ENCODE measurements at regions not wholly inside any gene's neighbourhood (a gene's known extent, or its start where the extent isn't known, plus 50 kb on each side); places are given as distances from the start of the nearest gene placed in this dataset.

DNA sequence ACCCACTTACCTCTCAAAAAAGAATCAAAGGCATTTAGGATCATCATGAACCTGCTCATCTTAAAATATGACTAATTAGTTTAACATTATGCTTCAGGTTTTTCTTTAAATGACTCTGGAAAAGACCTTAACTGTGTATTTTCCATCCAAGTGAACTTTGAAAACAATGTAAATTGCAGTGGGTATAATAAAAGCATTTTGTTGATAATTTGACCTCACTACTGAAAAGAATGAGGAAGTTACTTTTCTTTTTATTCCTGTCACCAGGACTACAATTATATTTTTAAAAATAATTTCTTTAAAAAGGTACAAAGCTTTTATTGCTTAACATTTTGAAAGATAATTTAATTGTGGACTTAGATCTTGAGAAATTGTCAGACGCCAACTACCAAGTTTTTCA, 249.9 kb downstream of the ALX1 start:
- no peak for TF ChIP-seq CTCF (IDR thresholded peaks at IDR 0.05; ENCODE audit: control insufficient read depth, insufficient read depth, low read depth, low read length, missing control alignments)
- DNase-seq (ENCODE audit: low read depth): no peak
- no peak overlapping the region for H3K4me3 ChIP-seq (ENCODE audit: control insufficient read depth, low read depth, low read length)

DNA sequence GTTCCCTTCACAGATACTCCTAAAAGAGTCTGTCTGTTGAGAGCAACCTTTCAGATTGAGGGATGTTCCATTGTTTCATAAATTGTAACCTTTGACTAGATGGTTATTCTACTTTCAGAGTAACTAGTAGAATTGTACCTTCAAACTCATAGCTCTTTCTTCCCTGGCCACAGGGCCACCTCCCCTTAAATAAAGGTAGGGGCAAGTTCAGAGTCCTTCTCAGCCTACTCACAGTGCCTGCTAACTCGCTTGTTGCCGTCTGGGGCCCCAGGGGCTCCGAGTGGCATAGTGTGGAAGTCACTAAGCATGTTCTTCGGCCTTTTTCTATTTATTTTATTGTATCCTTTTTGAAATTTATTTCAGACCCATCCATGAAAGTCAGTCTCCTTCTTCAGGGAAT, 250.4 kb downstream of the ALX1 start:
- no peak for DNase-seq (ENCODE audit: low read depth)
- no peak for TF ChIP-seq CTCF (IDR thresholded peaks at IDR 0.05; ENCODE audit: control insufficient read depth, insufficient read depth, low read depth, low read length, missing control alignments)
- H3K4me3 ChIP-seq (ENCODE audit: control insufficient read depth, low read depth, low read length): no peak overlapping the region

DNA sequence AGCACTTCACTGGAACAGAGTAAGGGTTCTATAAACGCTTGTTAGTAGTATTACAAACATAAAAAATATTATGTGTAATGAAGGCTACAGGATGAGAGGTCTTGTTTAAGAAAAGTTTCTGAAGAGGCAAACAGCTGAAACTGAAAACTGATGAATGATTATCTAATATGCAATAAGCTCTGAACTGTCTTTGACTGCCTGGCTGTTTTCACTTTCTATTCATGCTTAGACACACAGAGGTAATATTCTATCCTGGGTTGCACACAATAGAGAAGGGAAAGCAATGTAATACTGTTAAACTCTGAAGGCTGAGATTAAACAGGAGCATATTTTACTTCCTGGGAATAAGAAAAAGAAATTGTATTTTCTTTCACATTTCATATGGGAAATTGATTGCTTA, 251.3 kb downstream of the ALX1 start:
- no peak overlapping the region for H3K4me3 ChIP-seq (ENCODE audit: control insufficient read depth, low read depth, low read length)
- no peak for TF ChIP-seq CTCF (IDR thresholded peaks at IDR 0.05; ENCODE audit: control insufficient read depth, insufficient read depth, low read depth, low read length, missing control alignments)
- no peak for DNase-seq (ENCODE audit: low read depth)

- H3K4me3 ChIP-seq (ENCODE audit: control insufficient read depth, low read depth, low read length): no peak overlapping the region
- TF ChIP-seq CTCF (IDR thresholded peaks at IDR 0.05; ENCODE audit: control insufficient read depth, insufficient read depth, low read depth, low read length, missing control alignments): no peak
- no peak for DNase-seq (ENCODE audit: low read depth)
Observed at GRCh38 chr12:85549640-85550039, 269.6 kb downstream of the ALX1 start.

DNA sequence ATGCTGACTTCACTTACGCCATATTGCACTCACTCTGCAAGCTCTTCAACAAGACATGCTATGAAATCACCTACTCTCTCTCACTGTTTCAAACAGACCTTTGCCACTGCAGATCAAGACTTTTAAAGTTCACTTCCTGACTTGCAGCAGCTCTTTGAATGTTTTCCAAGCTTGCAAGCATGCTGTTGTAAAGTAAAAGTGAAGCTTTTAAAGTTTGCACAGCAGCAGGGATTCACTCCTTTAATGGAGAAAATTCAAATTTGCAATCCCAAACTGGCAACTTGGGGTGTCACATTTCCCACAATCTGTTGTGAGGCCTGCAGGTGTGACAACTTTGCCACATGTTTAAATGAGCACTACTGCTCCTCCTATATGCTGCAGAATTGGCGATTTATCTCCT, 270.9 kb downstream of the ALX1 start:
- TF ChIP-seq CTCF (IDR thresholded peaks at IDR 0.05; ENCODE audit: control insufficient read depth, insufficient read depth, low read depth, low read length, missing control alignments): no peak
- no peak overlapping the region for H3K4me3 ChIP-seq (ENCODE audit: control insufficient read depth, low read depth, low read length)
- no peak for DNase-seq (ENCODE audit: low read depth)

DNA sequence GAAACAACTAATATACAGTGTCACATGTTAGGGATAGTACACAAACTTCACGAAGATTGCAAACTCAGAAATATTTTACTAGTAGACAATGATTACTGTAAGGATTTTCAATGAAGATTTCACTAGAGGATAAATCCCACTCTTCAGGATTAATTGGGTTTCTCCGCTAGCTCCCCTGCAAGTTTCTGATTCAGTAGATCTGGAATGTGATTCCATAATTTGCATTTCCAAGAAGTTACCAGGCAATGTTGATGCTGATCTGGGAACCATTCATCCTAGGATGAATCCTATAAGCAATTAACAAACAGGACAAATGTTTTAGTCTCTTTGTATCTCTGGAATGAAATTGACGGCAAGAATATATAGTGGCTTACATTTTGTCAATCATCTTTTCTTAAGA, 272.4 kb downstream of the ALX1 start:
- no peak overlapping the region for H3K4me3 ChIP-seq (ENCODE audit: control insufficient read depth, low read depth, low read length)
- DNase-seq (ENCODE audit: low read depth): no peak
- no peak for TF ChIP-seq CTCF (IDR thresholded peaks at IDR 0.05; ENCODE audit: control insufficient read depth, insufficient read depth, low read depth, low read length, missing control alignments)

DNA sequence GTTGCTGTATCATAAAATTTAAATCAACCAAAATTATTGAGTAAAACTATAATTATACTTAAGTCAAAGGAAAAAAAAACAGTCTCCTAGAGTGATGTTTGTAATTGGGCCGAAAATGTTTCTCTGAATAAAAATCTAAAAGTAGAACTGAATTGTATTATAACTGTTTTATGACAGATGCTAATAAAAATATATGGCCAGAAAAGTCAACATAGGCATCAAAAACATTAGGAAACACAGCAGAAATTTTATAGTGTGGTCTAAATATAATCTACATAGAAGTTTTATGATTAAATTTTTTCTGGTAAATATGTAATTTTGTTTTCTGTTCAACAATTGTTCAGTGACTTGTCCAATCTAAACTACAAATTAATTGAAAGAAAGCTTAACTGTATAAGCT, 277.8 kb downstream of the ALX1 start:
- no peak overlapping the region for H3K4me3 ChIP-seq (ENCODE audit: control insufficient read depth, low read depth, low read length)
- TF ChIP-seq CTCF (IDR thresholded peaks at IDR 0.05; ENCODE audit: control insufficient read depth, insufficient read depth, low read depth, low read length, missing control alignments): no peak
- no peak for DNase-seq (ENCODE audit: low read depth)

Measured in AG09309 (cell line).